SU-DHL-6 (cell line): ENCODE measurements at regions not wholly inside any gene's neighbourhood (a gene's known extent, or its start where the extent isn't known, plus 50 kb on each side); places are given as distances from the start of the nearest gene placed in this dataset.

Experiments used
- H2AFZ ChIP-seq: fragments of 200-600 bp; sonication (generic); 2 replicates; pipeline ENCODE4 v1.6.1; 2014; ENCODE audit warnings: low read depth, mild to moderate bottlenecking, moderate library complexity, mixed read lengths, antibody characterized with exemption, low read length; ENCODE audit not compliant: severe bottlenecking
- H3F3A ChIP-seq: fragments of 200-600 bp; shearing (Covaris generic); 2 replicates; pipeline ENCODE4 v1.6.0; 2016; ENCODE audit warnings: antibody characterized with exemption, mild to moderate bottlenecking; ENCODE audit not compliant: insufficient read depth
- H3K27ac ChIP-seq: fragments of 200-600 bp; sonication (generic); 2 replicates; pipeline ENCODE4 v1.5.1; 2016; ENCODE audit warnings: low read depth, mild to moderate bottlenecking, low read length, moderate library complexity, mixed read lengths
- H3K27me3 ChIP-seq: fragments of 200-600 bp; sonication (generic), shearing (Covaris generic); 2 replicates; pipeline ENCODE4 v1.6.0; 2014; ENCODE audit warnings: mild to moderate bottlenecking, low read length
- H3K36me3 ChIP-seq: fragments of 200-600 bp; sonication (generic); 2 replicates; pipeline ENCODE4 v1.6.1; 2014; ENCODE audit warnings: mild to moderate bottlenecking, low read length, mixed read lengths
- H3K4me2 ChIP-seq: fragments of 300-600, 200-600 bp; shearing (Covaris generic), sonication (generic); 2 replicates; pipeline ENCODE4 v1.6.0; 2014; ENCODE audit warnings: low read length, low read depth, mild to moderate bottlenecking; ENCODE audit not compliant: poor library complexity, severe bottlenecking
- H3K4me3 ChIP-seq: fragments of 200-600 bp; sonication (generic); 2 replicates; pipeline ENCODE4 v1.5.1; 2014; ENCODE audit warnings: antibody characterized with exemption, low read length, mild to moderate bottlenecking, mixed read lengths; ENCODE audit not compliant: insufficient read depth, poor library complexity, severe bottlenecking
- H3K79me2 ChIP-seq: fragments of 200-600 bp; sonication (generic); 2 replicates; pipeline ENCODE4 v1.6.1; 2014; ENCODE audit warnings: mild to moderate bottlenecking, low read length, moderate library complexity; ENCODE audit not compliant: insufficient read depth
- H3K9ac ChIP-seq: fragments of 200-600 bp; sonication (generic); 2 replicates; pipeline ENCODE4 v1.7.0; 2014; ENCODE audit warnings: mild to moderate bottlenecking, low read length
- H3K9me2 ChIP-seq: fragments of 200-600 bp; sonication (generic); replicated peaks from 2 replicates; pipeline ENCODE4 v1.6.1; 2014; ENCODE audit warnings: low read length; ENCODE audit not compliant: insufficient read depth
- H3K9me3 ChIP-seq: fragments of 200-600 bp; sonication (generic); 2 replicates; pipeline ENCODE4 v1.6.1; 2014; ENCODE audit warnings: low read length, mixed read lengths; ENCODE audit not compliant: insufficient read depth
- H4K20me1 ChIP-seq: fragments of 200-600 bp; sonication (generic); 2 replicates; pipeline ENCODE4 v1.6.1; 2014; ENCODE audit warnings: low read depth, mild to moderate bottlenecking, antibody characterized with exemption, low read length, moderate library complexity, mixed read lengths
- EZH2phosphoT487 ChIP-seq: fragments of 200-600 bp; sonication (generic), shearing (Covaris generic); conservative IDR thresholded peaks from 2 replicates; pipeline ENCODE4 v1.6.1; 2018; ENCODE audit warnings: mild to moderate bottlenecking, antibody characterized with exemption, low read length, moderate library complexity, mixed read lengths
- TF ChIP-seq, protein P1 (sequence below): fragments of 200-600 bp; sonication (generic); IDR thresholded peaks from one replicate; pipeline ENCODE4 v1.5.1; 2017; ENCODE audit warnings: antibody characterized with exemption, mild to moderate bottlenecking, low read length, moderate library complexity; ENCODE audit not compliant: insufficient read depth, poor library complexity, severe bottlenecking

DNA sequence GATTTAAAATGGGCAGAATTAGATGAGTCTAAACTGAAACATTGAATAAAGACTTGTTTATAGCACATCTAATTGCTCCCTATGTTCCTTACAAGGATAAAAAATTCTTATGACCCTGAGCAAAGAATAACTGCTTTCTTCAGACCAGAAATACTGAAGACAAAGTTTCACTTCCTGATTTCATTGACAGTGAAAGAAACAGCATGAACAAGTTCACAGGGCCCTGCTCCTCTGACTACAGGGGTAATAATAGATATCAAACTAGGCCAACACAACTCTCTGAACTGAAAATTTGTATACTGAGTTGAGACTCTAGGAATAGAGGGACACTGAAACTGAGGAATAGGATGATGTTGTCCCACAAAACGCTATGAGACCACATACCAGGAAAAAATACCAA lies 1383.3 kb upstream of the CDH2 start:
- H3K4me3 ChIP-seq, result no peak overlapping the region

DNA sequence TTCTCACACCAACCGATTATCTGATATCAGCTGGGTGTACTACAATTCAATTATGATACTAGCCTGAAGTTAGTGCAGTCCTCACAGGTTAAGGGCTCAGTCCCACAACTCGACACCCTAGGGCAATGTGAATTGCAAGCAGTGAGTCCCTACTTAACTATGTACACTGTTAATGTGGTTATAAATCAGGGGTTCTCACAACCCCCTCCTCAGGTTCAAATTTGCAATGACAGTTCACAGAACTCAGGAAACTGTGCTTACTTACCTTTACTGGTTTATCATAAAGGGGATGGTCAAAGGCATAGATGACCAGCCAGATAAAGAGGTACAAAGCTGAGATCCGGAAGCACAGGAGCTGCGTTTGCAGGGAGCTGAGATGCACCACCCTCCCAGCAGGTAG lies 1379.1 kb upstream of the CDH2 start:
- H3F3A ChIP-seq, result no peaks in the 10 kb centered on the region
- no peak overlapping the region for H3K27ac ChIP-seq
- H3K4me2 ChIP-seq, result no peak overlapping the region
- no peak overlapping the region for H3K4me3 ChIP-seq
- H3K9ac ChIP-seq, result no peak overlapping the region
- H3K79me2 ChIP-seq, result no peaks in the 10 kb centered on the region
- no peaks in the 10 kb centered on the region for H4K20me1 ChIP-seq
- H3K9me2 ChIP-seq, result no peaks in the 10 kb centered on the region
- no peaks in the 10 kb centered on the region for H3K27me3 ChIP-seq
- no peaks in the 10 kb centered on the region for H3K36me3 ChIP-seq
- TF ChIP-seq, protein P1, sequence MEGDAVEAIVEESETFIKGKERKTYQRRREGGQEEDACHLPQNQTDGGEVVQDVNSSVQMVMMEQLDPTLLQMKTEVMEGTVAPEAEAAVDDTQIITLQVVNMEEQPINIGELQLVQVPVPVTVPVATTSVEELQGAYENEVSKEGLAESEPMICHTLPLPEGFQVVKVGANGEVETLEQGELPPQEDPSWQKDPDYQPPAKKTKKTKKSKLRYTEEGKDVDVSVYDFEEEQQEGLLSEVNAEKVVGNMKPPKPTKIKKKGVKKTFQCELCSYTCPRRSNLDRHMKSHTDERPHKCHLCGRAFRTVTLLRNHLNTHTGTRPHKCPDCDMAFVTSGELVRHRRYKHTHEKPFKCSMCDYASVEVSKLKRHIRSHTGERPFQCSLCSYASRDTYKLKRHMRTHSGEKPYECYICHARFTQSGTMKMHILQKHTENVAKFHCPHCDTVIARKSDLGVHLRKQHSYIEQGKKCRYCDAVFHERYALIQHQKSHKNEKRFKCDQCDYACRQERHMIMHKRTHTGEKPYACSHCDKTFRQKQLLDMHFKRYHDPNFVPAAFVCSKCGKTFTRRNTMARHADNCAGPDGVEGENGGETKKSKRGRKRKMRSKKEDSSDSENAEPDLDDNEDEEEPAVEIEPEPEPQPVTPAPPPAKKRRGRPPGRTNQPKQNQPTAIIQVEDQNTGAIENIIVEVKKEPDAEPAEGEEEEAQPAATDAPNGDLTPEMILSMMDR, result no peak
- TF ChIP-seq EZH2phosphoT487, result no peak
- H2AFZ ChIP-seq, result no peak overlapping the region
- no peaks in the 10 kb centered on the region for H3K9me3 ChIP-seq

More for the DNA sequence above, 1383.3 kb upstream of the CDH2 start:
- H3K9me2 ChIP-seq, result no peaks in the 10 kb centered on the region
- no peak overlapping the region for H3K4me2 ChIP-seq
- no peak for TF ChIP-seq EZH2phosphoT487
- TF ChIP-seq, protein P1, result no peak
- no peak overlapping the region for H2AFZ ChIP-seq
- H3F3A ChIP-seq, result no peaks in the 10 kb centered on the region
- H3K9ac ChIP-seq, result no peak overlapping the region
- no peaks in the 10 kb centered on the region for H3K27me3 ChIP-seq
- no peaks in the 10 kb centered on the region for H3K79me2 ChIP-seq
- H3K36me3 ChIP-seq, result no peaks in the 10 kb centered on the region
- H3K9me3 ChIP-seq, result no peaks in the 10 kb centered on the region
- no peak overlapping the region for H3K27ac ChIP-seq
- H4K20me1 ChIP-seq, result no peaks in the 10 kb centered on the region

DNA sequence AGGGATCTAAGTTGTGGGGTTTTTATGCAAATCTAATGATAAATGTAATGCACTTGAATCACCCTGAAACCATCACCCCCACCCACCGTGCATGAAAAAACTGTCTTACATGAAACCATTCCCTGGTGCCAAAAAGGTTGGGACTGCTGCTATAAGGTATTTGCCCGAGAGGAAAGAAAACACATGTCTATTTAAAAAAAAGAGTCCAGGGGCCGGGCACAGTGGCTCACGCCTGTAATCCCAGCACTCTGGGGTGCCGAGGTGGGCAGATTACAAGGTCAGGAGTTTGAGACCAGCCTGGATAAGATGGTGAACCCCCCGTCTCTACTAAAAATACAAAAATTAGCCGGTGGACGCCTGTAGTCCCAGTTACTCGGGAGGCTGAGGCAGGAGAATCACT lies 1372.8 kb upstream of the CDH2 start:
- Histone ChIP-seq H3K79me2 (no peaks in the 10 kb centered on the region), H4K20me1 (no peaks in the 10 kb centered on the region), H3K36me3 (no peaks in the 10 kb centered on the region), H2AFZ (no peak overlapping the region), H3F3A (no peaks in the 10 kb centered on the region), H3K27me3 (no peaks in the 10 kb centered on the region), H3K4me2 (no peak overlapping the region), H3K4me3 (no peak overlapping the region), H3K9ac (no peak overlapping the region), H3K9me2 (no peaks in the 10 kb centered on the region), H3K9me3 (no peaks in the 10 kb centered on the region), H3K27ac (no peak overlapping the region)
- no peak for TF ChIP-seq EZH2phosphoT487
- TF ChIP-seq, protein P1, result no peak
